ENCODE measurements at regions not wholly inside any gene's neighbourhood (a gene's known extent, or its start where the extent isn't known, plus 50 kb on each side); places are given as distances from the start of the nearest gene placed in this dataset.
A peak's percentile ranks its signal among the peaks of the same experiment; 100 is the strongest.

DNA sequence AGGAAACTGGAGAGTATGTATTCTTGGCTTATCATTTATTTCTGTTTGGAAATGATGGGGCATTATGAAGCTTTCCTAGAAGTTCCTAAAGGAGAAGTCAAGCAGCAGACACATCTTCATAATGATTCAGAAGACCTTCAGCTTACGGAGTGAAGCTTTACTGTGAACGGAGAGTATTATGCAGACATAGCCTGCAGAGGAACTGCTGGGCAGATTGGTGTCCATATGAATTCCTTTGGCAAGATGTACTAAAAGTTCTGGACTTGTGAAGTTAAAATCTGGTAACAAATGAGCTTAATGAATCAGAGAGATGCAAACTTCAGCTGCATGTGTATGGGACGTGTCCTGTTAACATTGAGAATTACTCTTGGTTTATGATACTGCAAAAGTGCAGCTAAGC is 60.1 kb downstream of the NABP1 start:
- no peak for DNase-seq (ENCODE audit: low read depth)

DNA sequence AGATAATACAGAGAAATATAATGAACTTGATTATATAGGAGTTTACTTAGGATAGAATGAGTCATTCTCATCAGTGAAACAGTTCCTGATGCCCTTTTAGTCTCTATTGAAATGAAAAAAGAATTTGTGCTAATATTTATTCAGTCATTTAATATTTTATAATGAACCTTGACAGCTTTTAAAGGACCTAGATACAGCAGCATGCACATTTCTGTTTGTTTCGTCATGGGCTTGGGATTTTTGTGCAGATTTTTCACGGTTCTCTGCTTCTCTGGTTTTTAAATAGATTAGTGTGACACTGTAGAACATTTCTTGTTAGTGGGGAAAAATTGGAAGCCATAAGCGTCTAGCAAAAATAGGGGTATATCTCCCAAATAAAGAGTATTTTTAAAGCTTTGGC is 60.7 kb downstream of the NABP1 start:
- DNase-seq (ENCODE audit: low read depth), result no peak

DNA sequence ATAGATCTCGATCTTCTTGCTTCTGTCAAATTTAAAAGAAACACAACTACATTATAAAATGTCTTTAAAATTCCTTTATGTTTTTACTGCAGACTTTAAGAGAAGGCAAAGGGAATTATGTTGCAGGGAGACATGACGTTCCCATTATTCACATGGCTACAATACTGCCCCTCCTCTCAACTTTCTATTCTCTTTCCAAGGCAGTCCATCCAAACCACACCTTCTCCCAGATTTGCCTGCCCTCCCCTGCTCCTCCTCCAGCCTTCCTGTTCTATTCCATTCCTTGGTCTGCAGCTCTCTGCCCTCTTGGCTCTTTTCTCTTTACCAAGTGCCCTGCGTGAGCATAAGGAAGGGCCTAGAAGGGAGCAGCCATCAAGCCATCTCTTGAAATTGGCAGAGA is 61.3 kb downstream of the NABP1 start:
- no peak for DNase-seq (ENCODE audit: low read depth)

DNA sequence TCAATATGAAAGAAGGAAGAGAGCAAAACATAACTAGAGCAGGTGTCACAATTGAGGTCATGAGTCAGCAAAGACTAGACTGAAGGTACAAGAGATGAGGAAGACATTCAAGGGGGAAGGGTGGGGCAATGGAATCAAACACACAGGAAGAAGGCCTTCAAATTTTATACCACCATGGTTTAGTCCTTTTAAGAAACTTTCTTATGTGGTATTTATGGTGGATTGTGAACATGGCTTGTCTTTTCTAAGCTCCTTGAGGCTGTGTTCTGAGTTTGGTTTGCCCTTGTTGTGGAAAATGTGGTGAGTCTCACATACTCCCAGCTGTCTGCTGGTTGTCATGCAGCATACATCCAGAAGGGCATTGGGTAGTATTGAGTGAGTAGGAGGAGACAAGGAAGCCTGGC is 62.1 kb downstream of the NABP1 start:
- peak; percentile 76 for DNase-seq (ENCODE audit: low read depth)

GRCh38 chr2:191740759-191741158 is 62.8 kb downstream of the NABP1 start:
- DNase-seq (ENCODE audit: low read depth), result peak; percentile 22

GRCh38 chr2:191746346-191747169 is 68.6 kb downstream of the NABP1 start:
- peak; percentile 11 for DNase-seq (ENCODE audit: low read depth)

DNA sequence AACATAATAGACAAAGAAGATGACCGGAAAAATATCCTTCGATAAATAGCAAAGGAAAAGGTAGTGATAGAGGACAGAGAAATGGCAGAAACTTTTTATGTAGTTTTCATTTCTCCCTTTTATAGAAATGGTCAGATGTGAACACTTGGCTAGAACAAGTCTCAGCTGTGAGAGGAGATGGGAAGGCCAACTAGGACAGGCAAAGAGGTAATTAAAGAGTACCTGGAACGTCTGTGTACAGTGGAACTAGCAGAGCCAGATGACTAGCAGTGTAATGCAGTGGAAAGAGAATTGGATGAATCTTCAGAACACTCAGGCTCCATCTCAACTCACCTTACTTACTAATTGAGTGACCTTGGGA is 69.2 kb downstream of the NABP1 start:
- no peak for DNase-seq (ENCODE audit: low read depth)

GRCh38 chr2:191748059-191748461 is 70.1 kb downstream of the NABP1 start:
- peak; percentile 40 for DNase-seq (ENCODE audit: low read depth)

DNA sequence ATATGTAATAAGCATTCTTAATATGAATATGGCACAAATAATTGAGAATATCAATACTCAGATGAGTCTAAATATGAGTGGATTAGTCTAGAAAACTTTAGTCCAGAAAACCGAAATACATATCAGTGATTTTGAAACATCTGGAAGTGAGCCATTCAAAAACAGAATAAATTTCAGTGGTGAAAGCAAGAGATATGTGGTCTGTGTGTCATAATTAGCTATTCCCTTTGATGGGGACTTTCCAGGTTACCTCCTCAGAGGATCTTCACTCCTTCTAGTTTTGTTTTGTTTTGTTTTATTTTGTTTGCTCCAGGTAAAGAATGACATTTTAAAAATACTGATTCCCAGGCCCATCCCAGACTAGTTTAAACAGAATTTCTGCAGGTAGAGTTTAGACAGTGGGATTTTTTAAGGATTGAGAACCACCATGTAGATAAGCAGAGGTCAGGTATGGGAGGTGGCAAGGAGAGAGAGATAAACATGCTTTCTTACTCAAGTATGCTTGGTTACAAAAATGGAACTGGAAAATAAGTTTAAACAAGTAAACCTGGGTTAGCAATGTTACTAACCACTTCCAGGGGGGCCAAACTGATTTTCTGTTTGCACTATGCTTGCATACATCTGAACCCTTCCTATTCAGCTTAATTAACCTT is 70.7 kb downstream of the NABP1 start:
- peak; percentile 20 for DNase-seq (ENCODE audit: low read depth)

DNA sequence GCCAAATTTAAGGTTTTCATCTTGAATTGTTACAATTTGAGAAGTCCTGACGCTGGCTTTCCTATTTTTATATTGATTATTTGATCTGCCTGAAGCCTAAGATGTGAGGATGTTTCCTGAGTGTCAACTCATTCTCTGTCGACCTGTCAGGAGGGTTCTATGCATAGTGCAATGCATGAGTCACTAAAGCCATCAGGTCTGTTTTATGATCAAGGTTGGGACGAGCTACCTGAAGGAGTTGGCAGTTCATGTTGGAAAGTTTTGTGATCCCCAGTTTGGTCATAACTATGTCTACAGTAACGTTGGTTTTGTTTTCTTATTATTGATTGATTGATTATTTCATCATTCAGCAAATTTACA is 71.2 kb downstream of the NABP1 start:
- no peak for DNase-seq (ENCODE audit: low read depth)

- DNase-seq (ENCODE audit: low read depth), result no peak
These were observed 76.2 kb downstream of the NABP1 start for GRCh38 chr2:191754103-191754502.

DNA sequence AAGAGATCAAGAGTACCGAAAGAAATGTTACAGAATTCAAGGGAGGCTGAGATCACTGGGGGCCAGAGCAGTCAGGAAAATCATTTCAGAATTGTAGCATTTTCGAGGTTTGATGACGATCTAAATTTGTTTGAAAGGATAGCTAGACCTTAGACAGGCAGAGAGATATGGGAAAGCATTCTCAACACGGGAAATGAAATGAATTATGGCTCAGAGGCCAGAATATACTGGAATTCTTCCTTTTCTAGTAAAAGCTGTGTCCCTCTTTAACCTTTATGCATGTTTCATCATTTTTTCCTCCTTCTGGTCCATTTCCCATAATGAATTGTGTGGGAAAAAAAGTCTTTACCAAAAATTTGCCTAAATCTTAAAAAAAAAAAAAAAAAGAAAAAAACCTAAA is 78.8 kb downstream of the NABP1 start:
- DNase-seq (ENCODE audit: low read depth), result no peak

DNA sequence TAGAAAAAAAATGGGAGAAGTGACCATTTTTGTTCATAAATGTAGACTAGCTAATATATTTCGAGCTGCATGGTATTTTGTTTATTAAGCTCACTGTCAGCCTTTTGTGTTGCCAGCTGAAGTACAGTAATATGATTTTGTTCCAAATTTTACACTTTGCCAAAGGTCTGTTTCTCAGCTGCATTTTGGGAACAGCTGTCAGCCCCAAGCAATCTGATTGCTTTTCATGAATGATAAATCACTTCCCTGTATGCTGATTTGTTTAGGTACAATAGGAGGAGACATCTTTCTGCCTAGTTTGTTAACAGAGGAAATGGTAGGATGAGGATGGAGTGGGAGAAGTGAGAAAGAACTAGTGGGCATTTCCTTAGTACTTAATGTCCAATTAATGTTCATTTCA is 79.3 kb downstream of the NABP1 start:
- peak; percentile 3 for DNase-seq (ENCODE audit: low read depth)

DNA sequence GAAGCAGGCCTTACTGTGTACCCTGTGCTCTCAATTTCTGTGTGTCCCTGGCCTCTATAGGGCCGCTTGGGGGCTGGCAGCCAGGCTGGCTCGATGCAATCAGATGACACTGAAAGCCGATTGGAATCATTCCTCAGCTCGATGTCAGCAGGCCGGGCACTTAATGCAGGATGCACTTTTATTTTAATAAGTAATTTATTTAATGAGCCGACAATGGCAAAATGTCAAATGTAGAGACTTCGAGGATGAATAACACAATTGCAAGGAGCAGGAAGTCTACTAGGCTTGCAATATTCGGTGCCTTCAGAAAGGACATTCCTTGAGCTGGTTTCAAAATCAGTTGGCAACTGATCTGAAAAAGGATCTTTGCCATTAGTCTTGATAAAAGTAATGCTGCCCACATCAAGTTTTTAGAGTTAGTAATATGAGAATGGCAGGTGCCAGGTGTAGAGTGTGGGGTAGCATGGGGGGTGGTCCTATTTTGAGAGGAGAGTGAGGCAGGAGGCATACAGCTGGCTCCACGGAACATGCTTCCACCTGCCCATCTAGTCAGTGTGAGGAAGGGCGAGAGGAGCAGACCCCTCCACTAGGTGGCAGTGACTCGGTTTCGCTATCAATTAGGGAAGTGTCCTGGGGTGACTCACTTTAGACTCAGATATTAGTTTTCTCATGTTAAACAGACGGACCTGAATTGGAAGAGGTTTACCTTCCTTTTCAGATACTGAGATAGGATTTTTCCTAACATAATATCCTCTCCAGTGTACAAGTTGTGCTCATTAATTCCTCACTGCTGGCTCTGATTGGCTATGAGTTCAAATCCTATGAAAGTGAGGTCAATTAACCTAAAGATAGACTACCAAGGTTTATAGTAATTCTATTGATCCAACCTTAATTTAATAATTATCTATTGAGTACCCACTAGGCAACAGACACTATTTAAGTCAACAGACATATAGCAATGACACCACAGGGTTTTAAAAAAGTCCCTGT is 80.9 kb downstream of the NABP1 start:
- peak; percentile 75 for DNase-seq (ENCODE audit: low read depth)

DNA sequence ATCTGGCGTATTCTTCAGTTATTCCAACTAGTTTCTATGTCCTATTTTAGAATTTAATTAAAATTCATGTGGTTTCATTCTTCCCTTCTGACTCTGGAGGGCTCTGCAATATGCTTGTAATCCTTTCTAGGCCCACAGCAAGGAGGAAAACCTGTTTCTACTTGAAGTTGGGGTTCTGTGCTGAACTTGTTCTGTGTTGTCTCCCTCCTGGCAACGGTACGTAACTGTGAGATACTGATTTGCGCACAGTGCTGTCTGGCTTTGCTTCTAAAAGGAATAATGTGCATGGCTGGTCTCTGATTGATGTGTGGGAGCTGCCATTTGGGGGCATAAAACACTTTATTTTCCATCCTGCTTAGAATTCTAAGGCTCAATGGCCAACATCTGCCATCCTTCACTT is 81.7 kb downstream of the NABP1 start:
- no peak for DNase-seq (ENCODE audit: low read depth)

DNA sequence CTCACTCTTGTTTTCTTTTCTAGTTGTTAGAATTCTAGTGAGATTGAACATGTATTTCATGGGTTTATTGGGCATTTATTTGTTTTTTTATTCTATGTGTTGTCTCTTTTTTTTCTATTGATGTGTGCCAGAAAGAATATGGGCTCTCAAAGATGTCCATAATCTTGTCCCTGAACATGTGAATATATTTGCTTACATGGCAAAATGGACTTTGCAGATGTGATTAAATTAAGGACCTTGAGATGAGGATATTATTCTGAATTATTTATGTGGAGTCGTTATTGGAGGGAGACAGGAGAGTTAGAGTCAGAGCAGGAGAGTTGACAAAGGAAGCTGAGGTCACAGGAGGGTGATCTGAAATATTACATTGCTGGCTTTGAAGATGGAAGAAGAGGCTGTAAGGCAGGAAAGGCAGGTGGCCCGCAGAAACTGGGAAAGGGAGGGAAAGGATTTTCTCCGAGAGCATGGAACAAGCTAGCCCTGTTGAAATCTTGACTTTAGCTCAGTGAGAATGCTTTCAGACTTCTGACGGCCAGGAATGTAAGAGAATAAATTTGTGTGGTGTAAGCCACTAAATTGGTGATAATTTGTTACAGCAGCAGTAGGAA is 82.8 kb downstream of the NABP1 start:
- DNase-seq (ENCODE audit: low read depth), result no peak

DNA sequence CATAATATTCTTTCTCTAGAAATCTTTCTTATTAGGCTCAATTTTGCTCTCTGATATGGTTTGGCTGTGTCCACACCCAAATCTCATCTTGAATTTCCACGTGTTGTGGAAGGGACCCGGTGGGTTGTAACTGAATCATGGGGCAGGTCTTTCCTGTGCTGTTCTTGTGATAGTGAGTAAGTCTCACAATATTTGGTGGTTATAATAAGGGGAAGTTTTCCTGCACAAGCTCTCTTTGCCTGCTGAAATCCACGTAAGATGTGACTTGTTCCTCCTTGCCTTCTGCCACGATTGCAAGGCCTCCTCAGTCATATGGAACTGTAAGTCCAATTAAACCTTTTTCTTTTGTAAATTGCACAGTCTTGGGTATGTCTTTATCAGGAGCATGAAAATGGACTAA is 73.8 kb downstream of the CAVIN2 start:
- DNase-seq (ENCODE audit: low read depth), result no peak

DNA sequence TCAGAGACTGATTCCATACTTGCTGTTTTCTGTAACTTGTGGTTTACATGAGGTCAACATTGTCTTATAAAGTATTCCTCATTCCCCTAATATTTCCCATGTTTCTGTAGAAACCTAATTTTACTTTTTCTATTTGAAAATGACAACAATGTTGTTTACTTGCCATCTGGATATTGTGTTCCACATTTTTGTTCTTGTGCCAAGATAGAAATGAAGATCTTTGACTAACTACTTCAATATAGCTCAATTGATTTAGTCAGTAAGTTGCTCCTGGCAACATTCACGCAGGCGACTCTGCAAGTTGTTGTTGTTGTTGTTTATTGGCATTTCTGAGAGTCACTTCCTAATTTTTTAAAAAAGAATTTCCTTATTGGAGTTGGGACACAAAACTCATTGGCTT is 69.5 kb downstream of the CAVIN2 start:
- DNase-seq (ENCODE audit: low read depth), result no peak

- no peak for DNase-seq (ENCODE audit: low read depth)
These were observed 68.8 kb downstream of the CAVIN2 start for GRCh38 chr2:191778041-191778440.

- no peak for DNase-seq (ENCODE audit: low read depth)
These were observed 64.5 kb downstream of the CAVIN2 start for GRCh38 chr2:191782351-191782750.

- DNase-seq (ENCODE audit: low read depth), result no peak
These were observed 63.5 kb downstream of the CAVIN2 start for GRCh38 chr2:191783416-191783815.

All from LHCN-M2 (cell line).